Nucleus accumbens (tissue), 56 donors: ENCODE measurements at regions not wholly inside any gene's neighbourhood (a gene's known extent, or its start where the extent isn't known, plus 50 kb on each side); places are given as distances from the start of the nearest gene placed in this dataset.
"Not testable (repeated sequence)": the region's sequence is repeated elsewhere in the genome, so short reads cannot be mapped to it uniquely, and the experiment has no call there.

ENCODE experiments used
- DNase-seq, 56 donors: peaks; one replicate each; lab custom pipeline; 2025; lab: John Stamatoyannopoulos, UW

GRCh38 chr2:15681089-15681885 lies 89.6 kb downstream of the DDX1 start:
- DNase-seq, result no peak

GRCh38 chr2:15682354-15682753 lies 90.7 kb downstream of the DDX1 start:
- DNase-seq, result no peak

DNA sequence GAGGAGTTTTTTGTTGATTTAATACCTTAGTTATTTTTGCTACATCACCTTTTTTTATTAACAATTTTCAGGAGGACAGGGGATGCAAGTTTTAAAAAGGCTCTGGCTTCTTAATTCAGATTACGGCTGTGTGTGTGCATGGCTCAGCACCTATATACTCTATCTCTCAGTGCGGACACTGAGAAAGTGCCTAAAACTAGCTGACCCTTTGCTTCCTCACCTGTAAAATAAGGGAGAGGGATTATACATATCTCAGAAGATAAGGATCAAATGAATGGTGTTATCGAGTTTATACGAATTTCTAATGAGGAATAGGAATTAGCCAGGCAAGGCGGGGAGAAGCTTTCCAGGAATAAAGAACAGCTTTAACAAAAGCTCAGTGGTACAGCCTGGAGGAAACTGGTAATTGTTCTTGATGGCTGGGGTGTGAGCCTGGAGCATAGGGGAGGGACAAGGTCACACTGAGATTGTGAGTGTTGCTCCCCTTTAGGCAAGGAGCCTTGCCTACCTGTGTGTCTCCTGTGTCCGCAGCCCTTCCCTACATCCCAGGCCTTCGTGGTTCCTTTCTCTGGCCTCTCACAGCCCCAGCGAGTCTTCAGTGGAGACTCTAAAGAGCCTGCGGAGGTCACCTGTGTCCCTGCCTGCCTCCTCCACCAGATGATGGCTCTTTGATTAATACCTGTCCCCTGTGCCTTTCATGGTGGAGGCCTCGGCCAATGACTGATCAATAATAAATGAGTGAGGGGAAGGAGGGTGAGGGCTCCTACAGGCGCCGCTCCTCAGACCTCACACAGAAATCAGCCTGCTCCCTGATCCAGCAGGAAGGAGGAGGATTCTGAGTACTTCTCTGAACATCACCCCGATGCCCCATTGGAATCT lies 92.7 kb downstream of the DDX1 start:
- no peak for DNase-seq

- DNase-seq, result no peak
Measured at GRCh38 chr2:15685143-15685542, 93.5 kb downstream of the DDX1 start.

DNA sequence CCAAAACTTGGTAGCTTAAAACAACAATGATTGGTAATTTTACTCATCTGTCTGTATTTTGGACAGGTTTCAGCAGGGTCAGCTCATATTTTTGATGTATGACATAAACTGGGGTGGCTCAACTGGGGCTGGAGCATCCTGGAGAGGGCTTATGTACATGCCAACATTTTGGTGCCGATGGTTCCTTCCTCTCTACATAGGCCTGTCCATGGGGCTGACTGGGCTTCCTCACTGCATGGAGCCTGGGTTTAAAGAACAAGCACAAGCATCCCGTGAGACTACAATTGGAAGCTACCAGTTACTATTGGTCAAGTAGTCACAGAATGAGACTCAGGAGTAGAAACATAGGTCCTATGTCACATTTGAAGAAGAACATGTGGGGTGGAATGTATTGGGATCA lies 95.0 kb downstream of the DDX1 start:
- no peak for DNase-seq

GRCh38 chr2:15687243-15687642 lies 95.6 kb downstream of the DDX1 start:
- DNase-seq, result no peak

- no peak for DNase-seq
Measured at GRCh38 chr2:15687720-15688119, 96.1 kb downstream of the DDX1 start.

GRCh38 chr2:15688924-15689568 lies 97.4 kb downstream of the DDX1 start:
- DNase-seq, result no peak

GRCh38 chr2:15689654-15690053 lies 98.0 kb downstream of the DDX1 start:
- DNase-seq, result no peak

DNA sequence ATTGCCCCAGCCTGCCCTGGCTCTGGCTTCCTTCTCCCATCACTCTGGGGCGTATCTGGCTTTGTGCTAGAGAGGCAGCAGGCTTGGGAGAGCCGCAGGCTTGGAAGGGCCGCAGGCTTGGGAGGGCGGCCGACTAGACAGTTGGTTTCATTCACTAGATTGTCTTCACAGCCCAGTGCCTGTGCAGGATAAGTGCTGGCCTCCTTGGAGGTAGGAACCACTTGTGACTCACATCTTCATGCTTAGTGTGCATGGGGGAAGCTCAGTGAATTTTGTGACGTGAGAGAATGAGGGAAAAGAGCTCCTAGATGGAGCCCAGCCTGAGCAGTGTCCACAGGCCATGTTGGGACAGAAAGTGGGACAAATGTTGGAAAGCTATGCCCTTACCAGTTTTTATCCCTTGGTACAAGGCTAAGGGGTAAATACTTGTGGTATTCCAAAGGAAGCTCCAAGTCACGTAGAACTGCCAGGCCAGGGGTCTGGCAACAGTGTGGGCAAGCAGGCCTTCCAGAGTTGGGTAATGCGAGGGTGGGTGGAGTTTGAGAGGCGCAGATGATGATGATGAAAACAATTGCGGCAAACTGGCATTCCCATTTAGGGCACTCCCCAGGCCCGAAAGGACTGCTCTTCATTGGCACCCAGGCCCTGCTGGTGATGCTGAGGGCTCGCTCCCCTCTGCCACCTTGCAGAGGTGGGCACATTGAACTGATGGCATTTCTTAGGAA lies 100.1 kb downstream of the DDX1 start:
- DNase-seq, result no peak

DNA sequence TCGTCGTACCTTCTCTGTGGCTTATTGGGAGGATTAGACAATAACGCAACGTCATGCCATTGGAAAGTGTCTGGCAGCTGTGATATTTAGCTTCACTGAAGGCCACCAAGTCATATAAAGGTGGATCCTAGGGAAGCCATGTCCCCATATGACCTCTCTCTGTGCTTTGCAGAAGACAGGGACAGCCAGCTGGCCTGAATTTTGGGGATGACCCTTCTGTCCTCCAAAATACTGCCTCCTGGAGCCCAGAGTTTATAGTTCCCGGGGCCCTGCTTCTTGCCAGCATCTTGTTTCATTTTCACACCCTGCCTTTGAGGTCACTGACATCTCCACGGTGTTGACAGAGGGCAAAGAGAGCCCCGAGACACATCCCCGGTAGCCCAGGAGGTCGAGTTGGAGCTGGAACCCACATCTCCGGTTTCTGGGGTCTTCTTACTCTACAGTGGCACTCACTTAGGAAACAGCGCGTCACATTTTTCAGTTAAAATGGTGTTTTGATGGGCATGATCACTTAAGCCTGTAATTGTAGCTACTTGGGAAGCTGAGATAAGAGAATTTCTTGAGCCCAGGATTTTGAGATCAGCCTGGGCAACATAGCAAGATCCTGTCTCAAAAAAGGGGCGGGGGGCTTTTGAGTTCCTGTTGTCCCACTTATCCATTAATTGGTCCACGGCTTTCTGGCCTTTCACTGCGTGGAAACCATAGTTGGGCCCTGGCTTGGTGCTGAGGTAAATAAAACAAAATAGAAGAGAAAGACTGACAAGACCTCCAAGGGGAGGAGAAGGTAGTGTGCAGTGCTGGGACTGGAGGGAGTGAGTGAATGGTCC lies 101.1 kb downstream of the DDX1 start:
- DNase-seq, result no peak

DNA sequence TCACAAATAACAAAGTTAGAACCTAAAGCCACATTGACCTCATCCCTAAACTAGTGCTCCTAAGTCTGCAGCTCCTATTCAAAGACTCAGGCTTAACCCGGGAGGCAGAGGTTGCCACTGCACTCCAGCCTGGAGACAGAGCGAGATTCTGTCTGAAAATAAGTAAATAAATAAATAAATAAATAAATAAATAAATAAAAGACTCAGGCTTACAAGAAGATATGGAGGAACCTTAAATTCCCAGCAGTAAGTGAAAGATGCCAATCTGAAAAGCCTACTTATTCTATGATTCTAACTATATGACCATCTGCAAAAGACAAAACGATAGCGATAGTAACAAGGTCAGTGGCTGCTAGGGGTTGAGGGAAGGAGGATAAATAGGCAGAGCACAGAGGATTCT lies 101.7 kb downstream of the DDX1 start:
- DNase-seq, result no peak

- DNase-seq, result no peak
Measured at GRCh38 chr2:15693926-15694588, 102.4 kb downstream of the DDX1 start.

DNA sequence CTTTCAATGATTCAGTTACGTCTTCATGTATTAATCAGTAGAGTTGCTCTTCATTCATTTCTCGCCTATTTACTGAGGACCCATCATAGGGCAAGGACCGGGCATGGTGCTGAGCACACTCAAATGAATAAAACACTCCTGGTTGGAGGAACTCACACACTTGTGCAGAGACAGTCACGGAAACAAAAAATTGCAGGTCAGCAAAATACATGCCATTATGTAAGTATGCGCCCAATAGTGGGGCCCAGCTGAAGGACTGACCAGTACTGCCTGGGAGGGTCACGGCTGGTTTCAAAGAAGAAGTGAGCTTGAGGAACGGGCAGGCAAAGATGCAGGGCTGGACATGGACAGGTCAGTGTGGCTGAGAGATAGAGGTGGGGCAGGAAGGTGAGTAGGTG lies 102.9 kb downstream of the DDX1 start:
- no peak for DNase-seq

- DNase-seq, result no peak
Measured at GRCh38 chr2:15695582-15696330, 104.1 kb downstream of the DDX1 start.

DNA sequence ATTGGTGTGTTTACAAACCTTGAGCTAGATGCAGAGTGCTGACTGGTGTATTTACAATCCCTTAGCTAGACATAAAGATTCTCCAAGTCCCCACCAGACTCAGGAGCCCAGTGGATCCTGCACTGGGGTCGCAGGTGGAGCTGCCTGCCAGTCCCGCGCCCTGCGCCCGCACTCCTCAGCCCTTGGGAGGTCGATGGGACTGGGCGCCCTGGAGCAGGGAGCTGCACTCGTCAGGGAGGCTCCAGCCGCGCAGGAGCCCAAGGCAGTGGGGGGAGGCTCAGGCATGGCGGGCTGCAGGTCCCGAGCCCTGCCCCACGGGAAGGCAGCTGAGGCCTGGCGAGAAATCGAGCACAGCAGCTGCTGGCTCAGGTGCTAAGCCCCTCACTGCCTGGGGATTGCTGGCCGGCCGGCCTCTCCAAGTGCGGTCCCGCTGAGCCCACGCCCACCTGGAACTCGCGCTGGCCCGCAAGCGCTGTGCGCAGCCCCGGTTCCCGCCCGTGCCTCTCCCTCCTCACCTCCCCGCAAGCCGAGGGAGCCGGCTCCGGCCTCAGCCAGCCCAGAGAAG lies 105.0 kb downstream of the DDX1 start:
- DNase-seq, result not testable (repeated sequence)

DNA sequence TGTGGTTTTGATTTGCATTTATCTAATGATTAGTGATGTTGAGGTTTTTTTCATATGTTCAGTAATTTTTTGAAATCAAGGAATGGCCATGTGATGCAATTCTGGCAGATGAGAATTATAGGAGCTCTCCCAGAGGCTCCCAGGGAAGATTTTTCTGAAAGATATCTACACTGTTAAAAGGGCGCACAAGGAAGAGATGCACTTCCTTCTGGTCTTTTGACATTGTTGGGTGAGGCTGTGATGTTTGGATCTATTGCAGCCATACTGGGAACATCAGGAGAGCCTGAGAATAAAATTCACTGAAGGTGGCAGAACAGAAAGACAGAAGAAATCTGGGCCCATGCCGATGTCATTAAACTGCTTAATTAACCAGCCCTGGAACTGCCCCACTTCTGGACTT lies 108.5 kb downstream of the DDX1 start:
- no peak for DNase-seq
